ENCODE measurements at regions not wholly inside any gene's neighbourhood (a gene's known extent, or its start where the extent isn't known, plus 50 kb on each side); places are given as distances from the start of the nearest gene placed in this dataset.

DNA sequence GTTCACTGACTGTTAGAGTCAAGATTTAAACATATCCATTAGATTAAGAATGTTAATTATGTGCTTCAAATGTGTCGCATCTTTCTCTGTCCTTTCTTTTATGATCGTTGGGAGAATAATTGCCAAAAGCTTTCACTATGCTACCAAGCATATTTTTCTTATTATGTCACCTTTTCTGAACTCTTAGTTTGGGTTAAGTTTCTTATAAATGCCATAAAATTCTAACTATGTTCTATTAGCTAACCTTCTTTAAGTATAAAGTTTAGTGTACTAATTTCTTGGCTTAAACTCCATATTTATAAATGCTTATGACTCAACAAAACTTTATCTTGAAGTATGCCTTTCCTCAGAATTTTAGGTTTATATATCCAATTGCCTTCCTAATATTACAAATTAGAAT lies 1759.4 kb downstream of the PCDH9 start:
- TF ChIP-seq ZNF274 (IDR thresholded peaks at IDR 0.05; ENCODE audit: insufficient read depth, insufficient read length) (no peak), MYC (IDR thresholded peaks at IDR 0.05; ENCODE audit: insufficient read depth, insufficient read length, insufficient replicate concordance, low read length, severe bottlenecking) (no peak), POU2F2 (IDR thresholded peaks at IDR 0.05; ENCODE audit: borderline replicate concordance, low read depth, low read length) (no peak), REST (IDR thresholded peaks at IDR 0.05; ENCODE audit: low read depth, low read length) (no peak), RAD21 (IDR thresholded peaks at IDR 0.05; ENCODE audit: insufficient read depth, low read depth, low read length) (no peak), NFIC (IDR thresholded peaks at IDR 0.05; ENCODE audit: low read depth, low read length) (no peak), POLR2AphosphoS5 (IDR thresholded peaks at IDR 0.05; ENCODE audit: low read length) (no peak), JUNB (IDR thresholded peaks at IDR 0.05) (no peak), SUZ12 (IDR thresholded peaks at IDR 0.05; ENCODE audit: unreplicated experiment) (no peak), NFYB (IDR thresholded peaks at IDR 0.05; ENCODE audit: insufficient read depth, low read depth, low read length) (no peak), BHLHE40 (IDR thresholded peaks at IDR 0.05; ENCODE audit: borderline replicate concordance in 1 of 2, low read depth in 2 of 2, low read length in 1 of 2) (no peak)
